ENCODE measurements at regions not wholly inside any gene's neighbourhood (a gene's known extent, or its start where the extent isn't known, plus 50 kb on each side); places are given as distances from the start of the nearest gene placed in this dataset.

GRCh38 chr1:213570487-213570886, 417.3 kb upstream of the PROX1 start:
- DNase-seq (ENCODE audit: low read depth), result no peak
- TF ChIP-seq, protein P1, sequence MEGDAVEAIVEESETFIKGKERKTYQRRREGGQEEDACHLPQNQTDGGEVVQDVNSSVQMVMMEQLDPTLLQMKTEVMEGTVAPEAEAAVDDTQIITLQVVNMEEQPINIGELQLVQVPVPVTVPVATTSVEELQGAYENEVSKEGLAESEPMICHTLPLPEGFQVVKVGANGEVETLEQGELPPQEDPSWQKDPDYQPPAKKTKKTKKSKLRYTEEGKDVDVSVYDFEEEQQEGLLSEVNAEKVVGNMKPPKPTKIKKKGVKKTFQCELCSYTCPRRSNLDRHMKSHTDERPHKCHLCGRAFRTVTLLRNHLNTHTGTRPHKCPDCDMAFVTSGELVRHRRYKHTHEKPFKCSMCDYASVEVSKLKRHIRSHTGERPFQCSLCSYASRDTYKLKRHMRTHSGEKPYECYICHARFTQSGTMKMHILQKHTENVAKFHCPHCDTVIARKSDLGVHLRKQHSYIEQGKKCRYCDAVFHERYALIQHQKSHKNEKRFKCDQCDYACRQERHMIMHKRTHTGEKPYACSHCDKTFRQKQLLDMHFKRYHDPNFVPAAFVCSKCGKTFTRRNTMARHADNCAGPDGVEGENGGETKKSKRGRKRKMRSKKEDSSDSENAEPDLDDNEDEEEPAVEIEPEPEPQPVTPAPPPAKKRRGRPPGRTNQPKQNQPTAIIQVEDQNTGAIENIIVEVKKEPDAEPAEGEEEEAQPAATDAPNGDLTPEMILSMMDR (IDR thresholded peaks at IDR 0.05; ENCODE audit: control insufficient read depth, extremely low read depth, insufficient read depth), result no peak
- H3K4me3 ChIP-seq (ENCODE audit: low read depth, low read length), result no peak overlapping the region

DNA sequence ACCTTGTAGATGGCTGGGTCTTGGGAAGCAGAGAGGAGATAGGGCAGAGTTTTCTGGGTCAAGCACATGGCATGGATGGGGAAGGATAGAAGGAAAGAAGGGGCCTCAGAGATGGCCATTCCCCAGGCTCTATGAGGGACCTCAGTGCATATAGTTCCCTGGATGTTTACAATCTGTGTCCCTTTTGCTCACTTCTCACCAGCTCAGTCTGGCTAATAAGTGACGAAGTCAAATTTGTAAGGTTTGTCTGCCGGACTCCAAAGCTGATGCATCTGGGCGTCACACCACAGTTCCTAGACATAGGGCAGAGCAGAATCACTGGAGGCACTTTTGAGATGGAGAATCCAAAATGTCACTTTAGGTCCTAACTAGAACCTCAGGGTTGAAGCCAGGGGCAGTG, 416.4 kb upstream of the PROX1 start:
- DNase-seq (ENCODE audit: low read depth), result no peak
- TF ChIP-seq, protein P1 (IDR thresholded peaks at IDR 0.05; ENCODE audit: control insufficient read depth, extremely low read depth, insufficient read depth), result no peak
- H3K4me3 ChIP-seq (ENCODE audit: low read depth, low read length), result no peak overlapping the region

DNA sequence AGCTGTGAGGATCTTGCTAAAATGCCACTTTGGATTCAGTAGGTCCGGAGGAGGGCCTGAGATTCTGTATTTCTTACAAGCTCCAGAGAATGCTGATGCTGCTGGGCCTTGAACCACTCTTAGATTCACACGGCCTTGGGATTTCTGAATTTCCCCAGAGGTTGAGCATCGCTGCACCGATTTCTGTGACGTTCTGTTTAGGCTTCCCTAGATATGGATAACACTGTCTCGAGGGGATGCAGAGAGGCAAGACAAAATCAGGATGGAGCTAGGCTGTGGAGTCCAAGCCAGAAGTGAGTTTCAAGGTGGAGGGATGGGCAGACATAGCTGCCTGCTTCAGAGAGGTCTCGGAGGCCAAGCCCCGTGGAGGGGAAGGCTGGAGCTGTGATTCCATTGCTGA, 415.9 kb upstream of the PROX1 start:
- TF ChIP-seq, protein P1 (IDR thresholded peaks at IDR 0.05; ENCODE audit: control insufficient read depth, extremely low read depth, insufficient read depth), result no peak
- H3K4me3 ChIP-seq (ENCODE audit: low read depth, low read length), result no peak overlapping the region
- no peak for DNase-seq (ENCODE audit: low read depth)

GRCh38 chr1:213572912-213573647, 414.7 kb upstream of the PROX1 start:
- TF ChIP-seq, protein P1 (IDR thresholded peaks at IDR 0.05; ENCODE audit: control insufficient read depth, extremely low read depth, insufficient read depth), result no peak
- DNase-seq (ENCODE audit: low read depth), result no peak
- no peak overlapping the region for H3K4me3 ChIP-seq (ENCODE audit: low read depth, low read length)

DNA sequence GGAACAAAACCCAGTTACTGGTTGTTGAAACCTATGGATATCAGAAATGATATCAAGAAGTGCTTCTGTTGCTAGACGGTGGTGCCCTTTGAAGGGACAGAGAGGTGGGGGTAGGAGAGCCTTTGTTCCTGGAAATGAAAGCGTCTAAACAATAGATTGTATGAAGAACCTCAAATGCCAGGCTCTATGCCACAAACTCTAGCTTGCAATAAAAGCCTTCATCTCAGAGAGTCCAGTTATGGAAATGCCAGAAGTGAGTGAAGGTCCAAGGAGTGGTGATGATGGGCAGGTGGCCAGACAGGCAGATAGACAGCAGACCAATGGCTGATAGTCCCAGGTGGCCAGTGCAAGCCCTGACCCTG, 414.1 kb upstream of the PROX1 start:
- no peak overlapping the region for H3K4me3 ChIP-seq (ENCODE audit: low read depth, low read length)
- TF ChIP-seq, protein P1 (IDR thresholded peaks at IDR 0.05; ENCODE audit: control insufficient read depth, extremely low read depth, insufficient read depth), result no peak
- DNase-seq (ENCODE audit: low read depth), result no peak

- no peak for DNase-seq (ENCODE audit: low read depth)
- TF ChIP-seq, protein P1 (IDR thresholded peaks at IDR 0.05; ENCODE audit: control insufficient read depth, extremely low read depth, insufficient read depth), result no peak
- H3K4me3 ChIP-seq (ENCODE audit: low read depth, low read length), result no peak overlapping the region
Measured at GRCh38 chr1:213582976-213583567, 404.7 kb upstream of the PROX1 start.

GRCh38 chr1:213584272-213584671, 403.5 kb upstream of the PROX1 start:
- TF ChIP-seq, protein P1 (IDR thresholded peaks at IDR 0.05; ENCODE audit: control insufficient read depth, extremely low read depth, insufficient read depth), result no peak
- H3K4me3 ChIP-seq (ENCODE audit: low read depth, low read length), result no peak overlapping the region
- DNase-seq (ENCODE audit: low read depth), result no peak
